Effector memory CD4-positive, alpha-beta T cell (primary cell): ENCODE measurements at regions not wholly inside any gene's neighbourhood (a gene's known extent, or its start where the extent isn't known, plus 50 kb on each side); places are given as distances from the start of the nearest gene placed in this dataset.

Experiments used
- DNase-seq, 3 donors: peaks; one replicate each; pipeline ENCODE4 v3.0.0-alpha.2; 2020
- H3K27ac ChIP-seq: 2 replicates; pipeline ENCODE4 v1.7.0; 2013; ENCODE audit warnings: mild to moderate bottlenecking, low read length, moderate library complexity; ENCODE audit not compliant: insufficient read depth, poor library complexity, severe bottlenecking
- H3K27me3 ChIP-seq: replicated peaks from 2 replicates; pipeline ENCODE4 v1.7.0; 2013; ENCODE audit warnings: mild to moderate bottlenecking, low read length; ENCODE audit not compliant: insufficient read depth, control insufficient read depth, poor library complexity, severe bottlenecking
- H3K36me3 ChIP-seq: 2 replicates; pipeline ENCODE4 v1.7.0; 2013; ENCODE audit warnings: mild to moderate bottlenecking, low read length, moderate library complexity; ENCODE audit not compliant: control insufficient read depth, insufficient read depth
- H3K4me1 ChIP-seq: 2 replicates; pipeline ENCODE4 v1.7.0; 2013; ENCODE audit warnings: low read length, mild to moderate bottlenecking; ENCODE audit not compliant: control insufficient read depth, insufficient read depth, poor library complexity, severe bottlenecking
- H3K4me3 ChIP-seq: 2 replicates; pipeline ENCODE4 v1.7.0; 2013; ENCODE audit warnings: low read length, low read depth, mild to moderate bottlenecking; ENCODE audit not compliant: insufficient read depth, poor library complexity, severe bottlenecking
- H3K9me3 ChIP-seq: 2 replicates; pipeline ENCODE4 v1.7.0; 2013; ENCODE audit warnings: mild to moderate bottlenecking, low read length, moderate library complexity; ENCODE audit not compliant: control insufficient read depth

- H3K9me3 ChIP-seq: no peaks in the 10 kb centered on the region
- no peaks in the 10 kb centered on the region for H3K27me3 ChIP-seq
- H3K4me3 ChIP-seq: no peak overlapping the region
- H3K36me3 ChIP-seq: no peaks in the 10 kb centered on the region
- no peaks in the 10 kb centered on the region for H3K4me1 ChIP-seq
- DNase-seq: no peak
- no peak overlapping the region for H3K27ac ChIP-seq
These were observed 117.7 kb upstream of the CDYL start for GRCh38 chr6:4658486-4658885.

- Histone ChIP-seq H3K36me3 (no peaks in the 10 kb centered on the region), H3K4me3 (no peak overlapping the region), H3K9me3 (no peaks in the 10 kb centered on the region), H3K27me3 (no peaks in the 10 kb centered on the region), H3K27ac (no peak overlapping the region), H3K4me1 (no peaks in the 10 kb centered on the region)
- no peak for DNase-seq
These were observed 120.1 kb upstream of the CDYL start for GRCh38 chr6:4656106-4656505.

- Histone ChIP-seq H3K4me1 (no peaks in the 10 kb centered on the region), H3K4me3 (no peak overlapping the region), H3K9me3 (no peaks in the 10 kb centered on the region), H3K27me3 (no peaks in the 10 kb centered on the region), H3K27ac (no peak overlapping the region), H3K36me3 (no peaks in the 10 kb centered on the region)
- DNase-seq: no peak
These were observed 120.8 kb upstream of the CDYL start for GRCh38 chr6:4655196-4656025.

- no peaks in the 10 kb centered on the region for H3K27me3 ChIP-seq
- no peaks in the 10 kb centered on the region for H3K4me1 ChIP-seq
- H3K27ac ChIP-seq: no peak overlapping the region
- H3K4me3 ChIP-seq: no peak overlapping the region
- no peaks in the 10 kb centered on the region for H3K36me3 ChIP-seq
- no peaks in the 10 kb centered on the region for H3K9me3 ChIP-seq
- no peak for DNase-seq
These were observed 123.1 kb upstream of the CDYL start for GRCh38 chr6:4653141-4653540.

- Histone ChIP-seq H3K4me1 (no peaks in the 10 kb centered on the region), H3K36me3 (no peaks in the 10 kb centered on the region), H3K4me3 (no peak overlapping the region), H3K27me3 (no peaks in the 10 kb centered on the region), H3K9me3 (no peaks in the 10 kb centered on the region), H3K27ac (no peak overlapping the region)
- no peak for DNase-seq
These were observed 124.3 kb upstream of the CDYL start for GRCh38 chr6:4651831-4652467.

- H3K4me3 ChIP-seq: no peak overlapping the region
- no peaks in the 10 kb centered on the region for H3K27me3 ChIP-seq
- H3K36me3 ChIP-seq: no peaks in the 10 kb centered on the region
- H3K27ac ChIP-seq: no peak overlapping the region
- H3K9me3 ChIP-seq: no peaks in the 10 kb centered on the region
- DNase-seq: no peak
- H3K4me1 ChIP-seq: no peaks in the 10 kb centered on the region
These were observed 126.5 kb upstream of the CDYL start for GRCh38 chr6:4649728-4650127.

GRCh38 chr6:4647414-4648365 lies 128.5 kb upstream of the CDYL start:
- Histone ChIP-seq H3K4me1 (no peaks in the 10 kb centered on the region), H3K9me3 (no peaks in the 10 kb centered on the region), H3K27ac (no peak overlapping the region), H3K36me3 (no peaks in the 10 kb centered on the region), H3K4me3 (peak overlapping the region; percentile 10), H3K27me3 (no peaks in the 10 kb centered on the region)
- DNase-seq: no peak

GRCh38 chr6:4645713-4646360 lies 130.4 kb upstream of the CDYL start:
- Histone ChIP-seq H3K4me1 (no peaks in the 10 kb centered on the region), H3K36me3 (no peaks in the 10 kb centered on the region), H3K4me3 (no peak overlapping the region), H3K27me3 (no peaks in the 10 kb centered on the region), H3K27ac (no peak overlapping the region), H3K9me3 (no peaks in the 10 kb centered on the region)
- DNase-seq: no peak

GRCh38 chr6:4644996-4645395 lies 131.2 kb upstream of the CDYL start:
- Histone ChIP-seq H3K27ac (no peak overlapping the region), H3K27me3 (no peaks in the 10 kb centered on the region), H3K36me3 (no peaks in the 10 kb centered on the region), H3K4me1 (no peaks in the 10 kb centered on the region), H3K4me3 (no peak overlapping the region), H3K9me3 (no peaks in the 10 kb centered on the region)
- no peak for DNase-seq
